ENCODE measurements at regions not wholly inside any gene's neighbourhood (a gene's known extent, or its start where the extent isn't known, plus 50 kb on each side); places are given as distances from the start of the nearest gene placed in this dataset.
"Not testable (repeated sequence)": the region's sequence is repeated elsewhere in the genome, so short reads cannot be mapped to it uniquely, and the experiment has no call there.

- DNase-seq: not testable (repeated sequence)
Observed at GRCh38 chr4:82301390-82301789, 72.4 kb downstream of the HNRNPD start.

- no peak for DNase-seq
Observed at GRCh38 chr4:82293304-82293703, 80.5 kb downstream of the HNRNPD start.

- no peak for DNase-seq
Observed at GRCh38 chr4:82287720-82288119, 86.1 kb downstream of the HNRNPD start.

GRCh38 chr4:82284858-82285805 is 88.7 kb downstream of the HNRNPD start:
- peak; percentile 87 for DNase-seq

- no peak for DNase-seq
Observed at GRCh38 chr4:82284475-82284857, 89.3 kb downstream of the HNRNPD start.

GRCh38 chr4:82282875-82283274 is 90.9 kb downstream of the HNRNPD start:
- DNase-seq: no peak

GRCh38 chr4:82279550-82279949 is 94.2 kb downstream of the HNRNPD start:
- not testable (repeated sequence) for DNase-seq

- DNase-seq: no peak
Observed at GRCh38 chr4:82276332-82276640, 97.5 kb downstream of the HNRNPD start.

- no peak for DNase-seq
Observed at GRCh38 chr4:82275431-82276331, 98.1 kb downstream of the HNRNPD start.

GRCh38 chr4:82274700-82275099 is 99.1 kb downstream of the HNRNPD start:
- not testable (repeated sequence) for DNase-seq

- not testable (repeated sequence) for DNase-seq
Observed at GRCh38 chr4:82272523-82272922, 101.3 kb downstream of the HNRNPD start.

- not testable (repeated sequence) for DNase-seq
Observed at GRCh38 chr4:82271915-82272480, 101.8 kb downstream of the HNRNPD start.

- DNase-seq: no peak
Observed at GRCh38 chr4:82268826-82269193, 105.0 kb downstream of the HNRNPD start.

- DNase-seq: peak; percentile 23
Observed at GRCh38 chr4:82268050-82268825, 105.6 kb downstream of the HNRNPD start.

- DNase-seq: no peak
Observed at GRCh38 chr4:82267506-82267905, 106.3 kb downstream of the HNRNPD start.

GRCh38 chr4:82266345-82266744 is 107.4 kb downstream of the HNRNPD start:
- DNase-seq: no peak

GRCh38 chr4:82261084-82261483 is 112.7 kb downstream of the HNRNPD start:
- no peak for DNase-seq

- DNase-seq: no peak
Observed at GRCh38 chr4:82260632-82261031, 113.2 kb downstream of the HNRNPD start.

- DNase-seq: no peak
Observed at GRCh38 chr4:82256718-82257117, 117.1 kb downstream of the HNRNPD start.

- DNase-seq: no peak
Observed at GRCh38 chr4:82255657-82256056, 118.1 kb downstream of the HNRNPD start.

- no peak for DNase-seq
Observed at GRCh38 chr4:82248903-82249632, 124.7 kb downstream of the HNRNPD start.

GRCh38 chr4:82247629-82248028 is 126.2 kb downstream of the HNRNPD start:
- DNase-seq: no peak

All from HCEC 1CT (cell line).